ENCODE measurements at regions not wholly inside any gene's neighbourhood (a gene's known extent, or its start where the extent isn't known, plus 50 kb on each side); places are given as distances from the start of the nearest gene placed in this dataset.

- TF ChIP-seq CTCF (IDR thresholded peaks at IDR 0.05), result no peak
- no peak for TF ChIP-seq ZFX (IDR thresholded peaks at IDR 0.05; ENCODE audit: borderline replicate concordance)
These were observed 533.9 kb downstream of the PLPP3 start for GRCh38 chr1:56045477-56045876.

All from 22Rv1 (cell line).